GM04503 (cell line): ENCODE measurements at regions not wholly inside any gene's neighbourhood (a gene's known extent, or its start where the extent isn't known, plus 50 kb on each side); places are given as distances from the start of the nearest gene placed in this dataset.
"Not testable (repeated sequence)": the region's sequence is repeated elsewhere in the genome, so short reads cannot be mapped to it uniquely, and the experiment has no call there.

Experiments used
- DNase-seq: peaks from one replicate; pipeline ENCODE4 v3.0.0-alpha.2; 2012; ENCODE audit warnings: low read depth

GRCh38 chr17:53490447-53490968, 332.2 kb upstream of the KIF2B start:
- DNase-seq = no peak

DNA sequence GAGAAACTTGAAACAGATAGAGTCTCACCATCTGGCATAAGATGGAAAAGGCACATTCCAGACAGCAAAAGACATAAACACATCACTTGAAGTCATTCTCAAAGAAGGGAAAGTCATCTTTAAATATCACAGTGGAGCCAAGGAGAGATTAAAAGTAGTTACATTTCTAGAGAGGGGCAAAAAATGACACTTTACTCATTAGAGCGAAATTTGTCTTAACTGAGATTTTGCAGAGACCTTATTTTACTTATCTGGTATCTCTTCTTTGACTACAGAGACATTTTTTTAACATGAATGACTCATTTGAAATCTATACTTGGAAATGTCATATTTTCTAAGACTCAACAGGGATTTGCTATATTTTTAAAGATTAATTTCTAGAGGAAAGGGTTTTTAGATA, 339.0 kb upstream of the KIF2B start:
- DNase-seq = no peak

GRCh38 chr17:53475002-53475401, 347.7 kb upstream of the KIF2B start:
- DNase-seq = no peak

DNA sequence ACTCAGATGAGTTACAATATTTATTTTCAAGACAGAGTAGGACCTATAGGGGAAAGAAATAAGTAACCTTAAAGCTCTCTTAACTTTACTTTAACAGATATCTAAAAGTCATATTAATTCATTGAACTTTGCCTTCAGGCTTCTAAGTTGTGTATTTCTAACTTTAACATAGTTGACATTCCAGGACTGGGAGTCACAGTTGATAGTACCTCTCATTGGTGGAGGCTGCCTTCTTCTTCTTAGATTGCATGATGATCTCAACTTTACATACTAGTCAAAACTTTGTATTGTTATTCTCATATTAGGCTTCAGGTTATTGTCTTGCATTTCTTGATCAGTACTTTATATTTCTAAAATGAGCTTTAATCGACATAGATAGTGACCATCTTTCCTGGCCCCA, 350.1 kb upstream of the KIF2B start:
- DNase-seq = no peak

GRCh38 chr17:53471514-53471913, 351.2 kb upstream of the KIF2B start:
- no peak for DNase-seq

DNA sequence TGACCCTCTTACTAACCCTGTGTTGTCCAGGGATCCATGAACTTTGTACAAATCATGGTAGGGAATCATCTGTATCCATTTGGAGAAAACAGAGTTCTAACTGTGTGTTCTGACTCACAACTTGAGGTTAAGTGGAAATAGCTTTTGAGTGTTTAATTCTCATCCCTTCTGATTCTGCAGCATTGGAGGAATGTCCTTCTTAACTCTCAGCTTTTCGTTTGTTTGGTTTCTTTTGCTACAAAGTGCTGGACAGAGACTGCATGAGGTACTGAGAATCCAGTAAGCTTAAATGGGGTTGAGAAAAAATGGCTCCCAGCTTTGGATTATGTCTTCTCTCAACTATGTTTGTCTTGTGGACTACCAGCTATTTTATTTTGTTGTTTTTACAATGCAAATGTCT, 352.1 kb upstream of the KIF2B start:
- no peak for DNase-seq

DNA sequence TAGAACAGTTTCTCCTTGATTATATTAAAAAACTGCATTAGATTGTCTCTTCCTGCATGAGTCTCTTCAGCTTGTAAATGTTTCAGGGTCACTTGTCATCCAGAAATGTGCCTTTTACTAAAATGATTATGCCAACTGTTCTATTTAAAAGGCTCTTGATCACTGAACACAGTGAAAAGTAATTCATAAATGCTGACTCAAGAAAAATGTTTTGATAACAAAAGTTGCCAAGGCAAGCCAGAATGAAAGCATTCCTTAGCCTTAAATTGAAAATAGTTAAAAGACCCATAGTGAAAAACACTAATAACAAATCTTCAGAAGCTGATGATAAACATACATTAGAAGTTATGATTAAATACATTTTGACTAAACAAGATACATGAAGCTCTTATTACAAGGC, 356.0 kb upstream of the KIF2B start:
- DNase-seq = no peak

- DNase-seq = not testable (repeated sequence)
Observed at GRCh38 chr17:53464396-53464795, 358.3 kb upstream of the KIF2B start.

DNA sequence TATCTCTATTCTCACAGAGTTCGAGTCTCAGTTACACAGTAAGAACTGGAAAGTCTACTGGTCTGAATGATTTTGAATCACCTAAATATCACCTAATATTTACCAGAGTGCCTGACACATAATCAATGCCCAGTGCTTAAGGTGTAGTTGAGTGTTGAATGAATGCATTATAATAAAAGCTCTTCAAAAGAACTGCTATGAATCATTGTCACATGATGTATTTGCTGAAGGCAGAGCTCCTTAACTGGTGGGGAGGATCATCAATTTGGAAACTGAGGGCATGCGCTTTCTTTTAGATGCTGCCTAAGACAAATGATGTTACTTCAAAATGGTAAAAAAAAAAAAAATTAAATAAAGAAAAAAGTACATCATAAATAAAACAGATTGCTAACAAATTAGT, 359.4 kb upstream of the KIF2B start:
- no peak for DNase-seq

GRCh38 chr17:53462393-53462811, 360.3 kb upstream of the KIF2B start:
- DNase-seq = no peak

- not testable (repeated sequence) for DNase-seq
Observed at GRCh38 chr17:53455943-53456342, 366.8 kb upstream of the KIF2B start.

GRCh38 chr17:53454337-53454736, 368.4 kb upstream of the KIF2B start:
- DNase-seq = no peak

GRCh38 chr17:53449324-53449723, 373.4 kb upstream of the KIF2B start:
- DNase-seq = no peak

- DNase-seq = no peak
Observed at GRCh38 chr17:53428913-53429312, 393.8 kb upstream of the KIF2B start.

- no peak for DNase-seq
Observed at GRCh38 chr17:53426505-53426904, 396.2 kb upstream of the KIF2B start.

GRCh38 chr17:53420035-53420641, 402.6 kb upstream of the KIF2B start:
- DNase-seq = no peak

DNA sequence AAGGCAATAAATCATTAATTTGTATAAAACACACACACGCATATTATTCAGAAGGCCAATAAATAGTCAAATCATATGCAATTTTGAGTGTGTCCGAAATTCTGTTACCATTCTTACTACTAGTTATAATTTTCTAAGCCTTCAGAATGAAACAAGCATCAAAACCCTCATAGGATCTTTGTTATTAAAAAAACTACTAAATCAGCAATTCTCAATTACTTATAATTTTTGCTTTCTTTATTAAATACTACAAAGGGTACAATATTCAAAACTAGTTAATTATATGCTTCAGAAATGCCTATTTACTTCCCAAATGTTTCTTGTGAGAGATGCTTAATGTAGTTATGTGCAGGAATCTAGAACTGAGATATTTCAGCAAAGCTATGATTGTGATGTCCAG, 413.1 kb upstream of the KIF2B start:
- no peak for DNase-seq

GRCh38 chr17:53406907-53407306, 415.8 kb upstream of the KIF2B start:
- no peak for DNase-seq

GRCh38 chr17:53391197-53391596, 431.5 kb upstream of the KIF2B start:
- DNase-seq = no peak

DNA sequence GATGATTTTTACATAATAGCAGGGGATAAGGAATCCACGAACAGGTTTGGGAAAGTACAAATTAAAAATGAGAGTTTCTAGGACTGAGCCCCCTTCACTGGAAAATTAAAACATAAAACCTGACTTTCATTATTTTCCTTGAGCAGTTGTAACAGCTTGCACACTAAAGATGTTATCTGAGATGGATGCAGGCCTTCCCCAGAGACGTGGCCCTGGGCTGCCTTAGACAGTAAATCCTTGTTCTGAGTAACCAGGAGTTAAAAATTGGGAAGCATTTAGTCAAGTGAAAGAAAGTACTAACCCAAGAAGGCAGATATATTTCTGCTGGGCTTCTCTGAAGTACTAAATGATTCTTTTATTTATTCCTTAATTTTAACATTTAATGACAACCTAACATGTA, 432.2 kb upstream of the KIF2B start:
- DNase-seq = no peak

DNA sequence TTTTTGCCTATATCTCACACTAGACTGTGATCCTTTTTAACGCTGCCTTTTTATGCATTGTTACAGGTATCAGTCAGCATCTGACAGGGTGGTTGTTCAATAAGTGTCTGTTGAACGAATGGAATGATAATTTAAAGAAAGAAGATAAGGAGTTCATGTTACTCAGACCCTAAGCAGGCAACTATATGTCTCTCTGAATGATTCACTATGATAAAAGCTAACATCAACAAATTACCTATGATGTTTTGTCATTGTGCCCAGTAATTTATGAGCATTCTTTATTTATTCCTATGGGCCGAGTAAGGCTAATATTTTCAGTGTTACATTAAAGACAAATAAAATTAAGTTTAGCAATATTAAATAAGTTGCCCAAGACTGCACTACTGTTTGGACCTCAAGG, 435.0 kb upstream of the KIF2B start:
- no peak for DNase-seq

- DNase-seq = no peak
Observed at GRCh38 chr17:53353919-53354351, 468.8 kb upstream of the KIF2B start.

- no peak for DNase-seq
Observed at GRCh38 chr17:53344778-53345177, 477.9 kb upstream of the KIF2B start.

- DNase-seq = no peak
Observed at GRCh38 chr17:53336281-53336680, 486.4 kb upstream of the KIF2B start.
